ENCODE measurements at regions not wholly inside any gene's neighbourhood (a gene's known extent, or its start where the extent isn't known, plus 50 kb on each side); places are given as distances from the start of the nearest gene placed in this dataset.

GRCh38 chr9:79975621-79976256 lies 404.0 kb downstream of the TLE4 start (continued):
- TF ChIP-seq CHD7 (IDR thresholded peaks at IDR 0.05; ENCODE audit: insufficient replicate concordance, low read length) (no peak), CTCF (IDR thresholded peaks at IDR 0.05; ENCODE audit: control extremely low read depth in 1 of 3, insufficient read depth in 1 of 3, low read depth in 1 of 3, low read length in 3 of 3) (peak in 1 of 3 experiments; percentile 8; a peak in 1 of 4 replicates), SAP30 (IDR thresholded peaks at IDR 0.05; ENCODE audit: insufficient read depth, insufficient replicate concordance, low read length) (no peak), YY1 (IDR thresholded peaks at IDR 0.05; ENCODE audit: low read depth, low read length) (no peak), BRCA1 (IDR thresholded peaks at IDR 0.05; ENCODE audit: low read depth, low read length) (no peak), ASH2L (IDR thresholded peaks at IDR 0.05; ENCODE audit: low read length) (no peak), EP300 (IDR thresholded peaks at IDR 0.05; ENCODE audit: borderline replicate concordance in 1 of 2, low read depth in 2 of 2, low read length in 2 of 2) (no peak)
